AG09309 (cell line): ENCODE measurements at regions not wholly inside any gene's neighbourhood (a gene's known extent, or its start where the extent isn't known, plus 50 kb on each side); places are given as distances from the start of the nearest gene placed in this dataset.

Experiments
- DNase-seq: peaks from one replicate; pipeline ENCODE4 v3.0.0-alpha.2; 2010; ENCODE audit warnings: low read depth
- H3K4me3 ChIP-seq: 2 replicates; pipeline ENCODE4 v1.5.1; 2011; ENCODE audit warnings: mild to moderate bottlenecking, low read depth, low read length, moderate library complexity; ENCODE audit not compliant: control insufficient read depth
- CTCF ChIP-seq: IDR thresholded peaks from 2 replicates; pipeline ENCODE4 v1.5.1; 2011; ENCODE audit warnings: mild to moderate bottlenecking, low read depth, low read length, inconsistent platforms; ENCODE audit not compliant: insufficient read depth, control insufficient read depth; ENCODE audit errors: missing control alignments

GRCh38 chr10:9745158-9745557 is 1272.5 kb upstream of the CELF2 start:
- DNase-seq: no peak
- H3K4me3 ChIP-seq: no peak overlapping the region
- TF ChIP-seq CTCF: no peak

GRCh38 chr10:9757176-9757575 is 1260.5 kb upstream of the CELF2 start:
- DNase-seq: no peak
- TF ChIP-seq CTCF: no peak
- H3K4me3 ChIP-seq: no peak overlapping the region

GRCh38 chr10:9759596-9759995 is 1258.1 kb upstream of the CELF2 start:
- no peak overlapping the region for H3K4me3 ChIP-seq
- TF ChIP-seq CTCF: no peak
- DNase-seq: no peak

GRCh38 chr10:9762966-9763656 is 1254.6 kb upstream of the CELF2 start:
- no peak for TF ChIP-seq CTCF
- DNase-seq: peak; percentile 32
- H3K4me3 ChIP-seq: no peak overlapping the region

- no peak for TF ChIP-seq CTCF
- no peak for DNase-seq
- no peak overlapping the region for H3K4me3 ChIP-seq
Observed at GRCh38 chr10:9766762-9767161, 1250.9 kb upstream of the CELF2 start.

- H3K4me3 ChIP-seq: no peak overlapping the region
- no peak for DNase-seq
- no peak for TF ChIP-seq CTCF
Observed at GRCh38 chr10:9781666-9782065, 1236.0 kb upstream of the CELF2 start.
